ENCODE measurements at regions not wholly inside any gene's neighbourhood (a gene's known extent, or its start where the extent isn't known, plus 50 kb on each side); places are given as distances from the start of the nearest gene placed in this dataset.

DNA sequence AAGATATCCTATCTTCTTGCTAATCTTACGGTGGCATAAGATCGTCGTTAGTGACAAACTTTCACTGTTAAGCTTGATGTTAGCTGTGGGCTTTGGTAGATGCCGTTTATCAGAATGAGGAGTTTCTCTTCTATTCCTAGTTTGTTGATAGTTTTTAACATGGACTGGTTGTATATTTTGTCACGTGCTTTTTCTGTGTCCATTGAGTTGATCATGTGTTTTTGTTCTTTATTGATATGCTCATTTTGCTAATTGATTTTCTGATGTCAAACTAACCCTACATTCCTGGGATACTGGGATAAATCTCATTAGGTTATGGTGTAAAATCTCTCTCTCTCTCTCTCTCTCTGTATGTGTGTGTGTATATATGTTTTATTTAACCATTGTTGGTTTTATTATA is 545.1 kb downstream of the AACS start (continued):
- TF ChIP-seq REST (IDR thresholded peaks at IDR 0.05; ENCODE audit: unreplicated experiment) (no peak), CREB1 (CRISPR knock-in tag; IDR thresholded peaks at IDR 0.05; ENCODE audit: low read depth) (no peak), JUNB (IDR thresholded peaks at IDR 0.05; ENCODE audit: unreplicated experiment) (no peak), STAT1 (IDR thresholded peaks at IDR 0.05; ENCODE audit: unreplicated experiment) (no peak), CTCF (conservative IDR thresholded peaks at IDR 0.05; ENCODE audit: low read depth in 2 of 2) (no peak), EZH2 (IDR thresholded peaks at IDR 0.05; ENCODE audit: low read depth, unreplicated experiment) (no peak), ZNF331 (CRISPR knock-in tag; IDR thresholded peaks at IDR 0.05; ENCODE audit: low read depth) (no peak)

DNA sequence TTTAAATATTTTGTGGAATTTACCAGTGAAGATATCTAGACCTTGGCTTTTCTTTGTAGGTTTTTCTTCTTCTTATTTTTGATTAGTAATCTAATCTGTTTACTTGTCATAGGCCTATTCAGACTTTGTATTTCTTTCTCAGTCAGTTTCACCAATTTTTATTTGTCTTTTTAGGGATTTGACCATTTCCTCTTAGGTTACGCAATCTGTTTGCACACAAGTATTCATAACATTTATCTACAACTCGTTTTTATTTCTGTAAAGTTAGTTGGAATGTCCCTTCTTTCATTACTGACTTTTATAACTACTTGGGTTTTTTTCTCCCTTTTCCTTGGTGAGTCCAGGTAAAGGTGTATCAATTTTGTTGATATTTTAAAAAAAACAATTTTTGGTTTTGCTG is 545.7 kb downstream of the AACS start:
- no peak overlapping the region for H3K4me3 ChIP-seq
- Mint-ChIP-seq H3K4me3 (no peak overlapping the region), H3K27me3 (ENCODE audit: insufficient read depth, low read depth, poor library complexity) (peaks cover 1% of the 10 kb centered on the region), H3K4me1 (peaks cover 4% of the 10 kb centered on the region; the same call in 1 of the 3 replicates), H3K9me3 (no peaks in the 10 kb centered on the region; the same call in 2 of the 3 replicates), H3K27ac (no peak overlapping the region), H3K36me3 (ENCODE audit: low read depth) (no peaks in the 10 kb centered on the region; the same call in 1 of the 3 replicates)
- no peaks in the 10 kb centered on the region for H3K4me1 ChIP-seq (ENCODE audit: insufficient read depth)
- no peaks in the 10 kb centered on the region for H3K36me3 ChIP-seq (ENCODE audit: insufficient read depth)
- H3F3A ChIP-seq (replicated peaks; ENCODE audit: low read depth), result no peaks in the 10 kb centered on the region
- no peaks in the 10 kb centered on the region for H3K27me3 ChIP-seq (ENCODE audit: insufficient read depth)
- no peak for DNase-seq (ENCODE audit: low spot score)
- H3K9me2 ChIP-seq (ENCODE audit: insufficient read depth), result no peaks in the 10 kb centered on the region
- no peak for ATAC-seq
- H3K4me2 ChIP-seq, result no peak overlapping the region
- no peaks in the 10 kb centered on the region for H3K79me2 ChIP-seq (replicated peaks; ENCODE audit: insufficient read depth)
- no peak overlapping the region for H3K27ac ChIP-seq (ENCODE audit: low read depth)
- no peaks in the 10 kb centered on the region for H4K20me1 ChIP-seq (replicated peaks; ENCODE audit: insufficient read depth)
- no peak overlapping the region for H2AFZ ChIP-seq
- TF ChIP-seq, protein P1, sequence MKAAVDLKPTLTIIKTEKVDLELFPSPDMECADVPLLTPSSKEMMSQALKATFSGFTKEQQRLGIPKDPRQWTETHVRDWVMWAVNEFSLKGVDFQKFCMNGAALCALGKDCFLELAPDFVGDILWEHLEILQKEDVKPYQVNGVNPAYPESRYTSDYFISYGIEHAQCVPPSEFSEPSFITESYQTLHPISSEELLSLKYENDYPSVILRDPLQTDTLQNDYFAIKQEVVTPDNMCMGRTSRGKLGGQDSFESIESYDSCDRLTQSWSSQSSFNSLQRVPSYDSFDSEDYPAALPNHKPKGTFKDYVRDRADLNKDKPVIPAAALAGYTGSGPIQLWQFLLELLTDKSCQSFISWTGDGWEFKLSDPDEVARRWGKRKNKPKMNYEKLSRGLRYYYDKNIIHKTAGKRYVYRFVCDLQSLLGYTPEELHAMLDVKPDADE (IDR thresholded peaks at IDR 0.05), result no peak
- TF ChIP-seq REST (IDR thresholded peaks at IDR 0.05; ENCODE audit: unreplicated experiment), result no peak
- no peak for TF ChIP-seq EZH2phosphoT487 (IDR thresholded peaks at IDR 0.05; ENCODE audit: unreplicated experiment)
- no peak for TF ChIP-seq CTCF (conservative IDR thresholded peaks at IDR 0.05; ENCODE audit: low read depth in 2 of 2)
